ENCODE measurements at regions not wholly inside any gene's neighbourhood (a gene's known extent, or its start where the extent isn't known, plus 50 kb on each side); places are given as distances from the start of the nearest gene placed in this dataset.

GRCh38 chr20:56308036-56308435 is 50.7 kb upstream of the FAM210B start:
- DNase-seq (ENCODE audit: low spot score in 2 of 2): no peak
- Mint-ChIP-seq H3K4me3 (no peak overlapping the region), H3K27me3 (peaks cover 52% of the 10 kb centered on the region), H3K9me3 (no peaks in the 10 kb centered on the region), H3K4me1 (no peaks in the 10 kb centered on the region), H3K27ac (ENCODE audit: low read depth) (no peak overlapping the region), H3K36me3 (ENCODE audit: insufficient read depth) (peaks cover 2% of the 10 kb centered on the region)
- no peak for ATAC-seq (replicated peaks; ENCODE audit: extremely low read depth, poor library complexity, severe bottlenecking)
